HG03575 (cell line): ENCODE measurements at regions not wholly inside any gene's neighbourhood (a gene's known extent, or its start where the extent isn't known, plus 50 kb on each side); places are given as distances from the start of the nearest gene placed in this dataset.
"Not testable (repeated sequence)": the region's sequence is repeated elsewhere in the genome, so short reads cannot be mapped to it uniquely, and the experiment has no call there.

ENCODE experiments used
- ATAC-seq: cut with Tn5 transposase; IDR thresholded peaks from one replicate; pipeline ENCODE4 v1.9.1; 2021; ENCODE audit not compliant: unreplicated experiment, insufficient number of reproducible peaks, low FRiP score; ENCODE audit errors: extremely low read depth

- no peak for ATAC-seq
These were observed 144.2 kb upstream of the RAPGEF2 start for GRCh38 chr4:158958489-158959270.

DNA sequence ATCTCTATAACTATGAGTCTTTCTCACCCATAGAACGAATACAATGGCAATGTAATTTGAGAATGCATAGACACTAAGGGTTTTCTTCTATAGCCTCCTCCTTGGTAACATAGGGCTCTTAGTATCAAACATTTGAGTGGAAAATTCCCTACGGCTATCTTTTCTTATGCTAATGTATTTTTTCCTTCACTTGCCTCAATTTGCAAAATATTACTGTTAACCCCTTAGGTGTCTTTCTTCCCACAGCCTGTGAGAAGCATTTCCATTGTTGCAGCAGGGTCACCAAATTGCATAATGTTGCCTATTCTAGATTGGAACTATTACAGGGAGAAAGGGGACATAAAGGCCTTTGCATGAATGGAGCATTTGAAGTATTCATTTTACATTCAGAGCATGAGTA is 140.5 kb upstream of the RAPGEF2 start:
- no peak for ATAC-seq

GRCh38 chr4:158963282-158963681 is 139.6 kb upstream of the RAPGEF2 start:
- ATAC-seq = not testable (repeated sequence)

GRCh38 chr4:158964114-158964727 is 138.7 kb upstream of the RAPGEF2 start:
- ATAC-seq = no peak

GRCh38 chr4:158964728-158965124 is 138.2 kb upstream of the RAPGEF2 start:
- no peak for ATAC-seq

DNA sequence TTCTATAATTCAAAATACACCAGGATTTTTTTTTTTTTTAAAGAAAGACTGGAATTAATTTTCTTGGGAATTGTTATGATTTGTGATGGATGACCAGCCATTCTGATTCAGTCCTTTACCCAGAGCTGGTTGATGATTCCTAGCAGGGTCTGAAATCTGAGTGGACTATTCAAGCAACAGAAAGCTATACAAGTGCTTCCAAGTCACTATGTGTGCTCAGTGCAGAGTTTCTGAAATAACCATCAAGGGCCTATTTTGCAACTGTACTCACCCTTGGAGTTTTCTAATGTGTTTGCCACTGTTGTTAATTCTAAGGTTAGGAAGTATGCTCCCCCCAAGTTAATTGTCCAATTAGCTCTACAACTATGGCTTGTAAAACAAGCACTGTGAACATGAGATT is 137.7 kb upstream of the RAPGEF2 start:
- no peak for ATAC-seq

GRCh38 chr4:158966091-158966490 is 136.8 kb upstream of the RAPGEF2 start:
- ATAC-seq = no peak

DNA sequence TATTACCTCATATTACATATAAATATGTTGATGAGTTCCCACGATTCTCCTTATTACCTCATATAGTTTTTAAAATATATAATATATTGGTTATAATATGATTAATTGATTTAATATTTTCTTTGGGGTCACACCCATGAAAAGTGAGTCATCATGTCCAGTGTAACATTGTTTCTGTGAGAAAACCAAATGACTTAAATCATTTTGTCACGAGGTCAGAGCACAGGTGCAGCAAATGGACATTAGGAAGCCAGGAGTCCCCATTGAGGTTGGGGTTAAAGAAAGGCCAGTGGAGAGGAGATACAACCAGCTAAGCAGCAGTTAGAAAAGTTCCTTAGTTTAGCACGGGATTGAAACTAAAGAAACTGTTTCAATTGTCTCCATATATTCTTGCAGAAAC is 133.9 kb upstream of the RAPGEF2 start:
- ATAC-seq = no peak

DNA sequence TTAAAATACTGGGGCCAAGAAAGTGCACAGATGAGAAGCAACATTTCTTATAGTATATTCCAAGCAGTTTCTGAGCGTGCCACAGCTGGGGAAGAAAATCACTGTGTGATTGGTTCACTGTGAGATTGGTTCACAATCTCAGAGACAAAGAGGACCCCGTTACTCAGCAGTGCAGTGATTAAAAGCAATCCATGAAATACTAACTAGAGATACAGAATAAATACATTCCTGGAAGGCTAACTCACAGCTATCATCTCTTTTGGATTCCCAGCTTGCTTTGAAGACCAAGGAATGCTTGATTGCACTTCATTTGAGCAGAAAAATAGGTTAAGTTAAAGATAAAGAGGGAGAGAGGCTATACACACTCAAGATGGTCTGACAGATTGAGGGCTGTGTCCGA is 132.1 kb upstream of the RAPGEF2 start:
- ATAC-seq = no peak

DNA sequence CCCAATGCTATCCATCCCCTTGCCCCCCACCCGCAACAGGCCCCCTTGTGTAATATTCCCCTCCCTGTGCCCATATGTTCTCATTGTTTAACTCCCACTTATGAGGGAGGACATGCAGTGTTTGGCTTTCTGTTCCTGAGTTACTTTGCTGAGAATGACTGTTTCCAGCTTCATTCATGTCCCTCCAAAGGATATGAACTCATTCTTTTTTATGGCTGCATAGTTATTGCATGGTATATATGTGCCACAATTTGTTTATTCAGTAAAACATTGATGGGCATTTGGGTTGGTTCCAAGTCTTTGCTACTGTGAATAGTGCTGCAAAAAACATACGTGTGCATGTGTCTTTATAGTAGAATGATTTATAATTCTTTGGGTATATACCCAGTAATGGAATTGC is 128.4 kb upstream of the RAPGEF2 start:
- not testable (repeated sequence) for ATAC-seq

DNA sequence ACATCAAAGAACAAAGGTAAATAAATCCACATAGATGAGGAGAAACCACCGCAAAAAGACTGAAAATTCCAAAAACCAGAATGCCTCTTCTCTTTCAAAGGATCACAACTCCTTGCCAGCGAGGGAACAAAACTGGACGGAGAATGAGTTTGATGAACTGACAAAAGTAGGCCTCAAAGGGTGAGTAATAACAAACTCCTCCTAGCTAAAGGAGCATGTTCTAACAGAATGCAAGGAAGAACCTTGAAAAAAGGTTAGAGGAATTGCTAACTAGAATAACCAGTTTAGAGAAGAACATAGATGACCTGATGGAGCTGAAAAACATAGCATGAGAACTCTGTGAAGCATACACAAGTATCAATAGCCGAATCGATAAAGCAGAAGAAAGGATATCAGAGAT is 122.2 kb upstream of the RAPGEF2 start:
- not testable (repeated sequence) for ATAC-seq

DNA sequence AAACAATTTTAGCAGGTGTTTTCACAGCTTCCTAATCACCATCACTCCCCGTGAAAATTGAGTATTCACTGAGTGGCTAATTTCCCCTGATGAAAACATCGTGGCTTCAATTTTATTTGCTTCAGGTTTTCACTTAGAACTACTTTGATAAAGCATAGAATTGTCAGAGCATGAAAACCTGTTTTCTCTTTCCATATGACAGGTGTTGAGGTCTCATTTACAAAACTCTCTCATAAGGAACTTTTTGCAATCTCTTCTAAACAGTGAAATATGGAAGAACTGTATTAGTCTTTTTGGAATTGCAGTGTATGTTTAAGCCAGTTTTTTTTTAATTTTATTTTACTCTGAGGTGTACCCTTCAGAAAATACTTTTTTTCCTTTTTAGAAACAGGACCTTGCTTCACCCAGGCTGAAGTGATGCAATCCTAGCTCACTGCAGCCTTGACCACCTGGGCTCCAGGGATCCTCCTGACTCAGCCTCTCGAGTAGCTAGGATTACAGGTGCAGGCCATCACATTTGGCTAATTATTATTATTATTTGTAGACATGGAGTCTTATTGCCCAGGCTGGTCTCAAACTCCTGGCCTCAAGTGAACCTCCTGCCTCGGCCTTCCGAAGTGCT is 111.2 kb upstream of the RAPGEF2 start:
- ATAC-seq = no peak

DNA sequence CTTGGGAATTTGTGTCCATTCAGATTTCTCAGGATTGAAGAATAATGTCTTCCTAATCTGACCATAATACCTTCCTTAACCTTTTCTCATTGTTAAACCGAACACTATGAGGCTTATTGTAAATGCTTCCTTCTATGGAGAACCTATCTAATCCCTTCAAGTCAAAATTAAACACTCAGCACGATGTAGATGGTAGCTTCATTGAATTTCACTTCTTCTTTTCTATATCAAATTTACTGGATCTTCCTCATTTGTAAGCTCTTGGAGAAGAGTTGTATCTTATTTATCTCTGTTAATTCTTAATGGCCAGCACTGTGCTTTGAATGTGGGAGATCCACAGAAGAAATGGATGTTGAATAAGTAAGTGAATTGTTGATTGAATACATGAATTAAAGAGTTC is 109.0 kb upstream of the RAPGEF2 start:
- no peak for ATAC-seq

- no peak for ATAC-seq
These were observed 107.8 kb upstream of the RAPGEF2 start for GRCh38 chr4:158995040-158995439.

GRCh38 chr4:158995965-158996364 is 106.9 kb upstream of the RAPGEF2 start:
- ATAC-seq = no peak

DNA sequence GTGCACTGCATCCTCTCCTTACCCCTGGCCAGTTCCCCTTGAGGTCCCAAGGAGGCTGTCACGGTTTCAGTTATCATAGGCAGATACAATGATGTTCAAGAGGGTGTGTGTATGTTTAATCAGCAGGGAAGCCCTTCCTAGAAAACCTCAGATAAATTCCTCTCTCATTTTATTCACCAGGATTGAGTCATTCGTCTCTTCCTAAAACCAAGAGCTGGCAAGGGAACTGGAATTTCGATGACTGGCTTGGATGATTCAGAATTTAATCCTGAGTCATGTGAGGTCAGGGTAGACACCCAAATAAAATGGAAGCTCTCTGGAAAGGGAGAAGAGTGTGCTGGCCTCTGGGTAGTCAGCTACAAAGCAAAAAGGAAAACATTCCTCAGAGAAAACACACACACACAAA is 106.2 kb upstream of the RAPGEF2 start:
- ATAC-seq = no peak

GRCh38 chr4:158997660-158998349 is 105.1 kb upstream of the RAPGEF2 start:
- no peak for ATAC-seq

DNA sequence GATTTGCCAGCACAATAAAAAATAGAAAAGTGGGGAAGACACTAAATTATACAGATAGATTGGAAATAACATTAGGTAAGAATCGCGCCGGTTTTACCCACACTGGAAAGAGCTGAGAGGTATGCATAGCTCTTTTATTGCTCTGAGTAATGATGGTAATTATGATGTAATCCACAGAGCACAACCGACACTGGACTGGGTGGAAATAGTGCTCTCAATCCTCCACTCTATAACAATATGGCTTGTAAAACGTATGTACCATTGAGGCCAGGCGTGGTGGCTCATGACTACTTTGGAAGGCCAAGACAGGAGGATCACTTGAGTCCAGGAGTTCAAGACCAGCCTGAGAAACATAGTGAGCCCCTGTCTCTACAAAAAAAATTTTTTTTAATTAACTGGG is 104.3 kb upstream of the RAPGEF2 start:
- no peak for ATAC-seq

GRCh38 chr4:158999166-158999682 is 103.7 kb upstream of the RAPGEF2 start:
- no peak for ATAC-seq

DNA sequence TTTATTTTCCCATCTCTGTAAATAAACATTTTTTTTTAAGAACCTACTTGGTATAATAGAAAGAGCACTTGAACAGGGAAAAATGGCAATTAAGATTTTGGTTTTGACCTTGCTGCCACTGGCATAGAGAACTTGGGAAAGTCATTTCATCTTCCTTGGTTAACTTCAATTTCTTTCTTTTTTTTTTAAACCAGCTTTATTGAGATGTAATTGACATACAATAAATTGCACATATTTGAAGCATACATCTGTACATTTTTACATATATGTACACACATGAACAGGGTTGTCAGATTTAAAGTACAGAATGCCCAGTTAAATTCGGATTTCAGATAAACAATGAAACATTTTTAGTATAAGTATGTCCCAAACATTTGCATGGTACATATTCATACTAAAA is 103.0 kb upstream of the RAPGEF2 start:
- no peak for ATAC-seq
